HFFc6 (cell line): ENCODE measurements at regions not wholly inside any gene's neighbourhood (a gene's known extent, or its start where the extent isn't known, plus 50 kb on each side); places are given as distances from the start of the nearest gene placed in this dataset.
"Not testable (repeated sequence)": the region's sequence is repeated elsewhere in the genome, so short reads cannot be mapped to it uniquely, and the experiment has no call there.

Experiments
- DNase-seq: peaks from one replicate; pipeline ENCODE4 v3.0.0-alpha.2; 2018
- H3K27ac Mint-ChIP-seq: 2 replicates; pipeline ENCODE4 v1.8.0; 2020; ENCODE audit warnings: mild to moderate bottlenecking, mixed read lengths
- H3K27me3 Mint-ChIP-seq: 2 replicates; pipeline ENCODE4 v1.8.0; 2021; ENCODE audit warnings: mild to moderate bottlenecking, moderate library complexity, mixed read lengths; ENCODE audit not compliant: insufficient read depth
- H3K36me3 Mint-ChIP-seq: 2 replicates; pipeline ENCODE4 v1.8.0; 2021; ENCODE audit warnings: low read depth, mixed read lengths
- H3K4me1 Mint-ChIP-seq: 2 replicates; pipeline ENCODE4 v1.8.0; 2020; ENCODE audit warnings: low read depth, mixed read lengths
- H3K4me3 Mint-ChIP-seq: 2 replicates; pipeline ENCODE4 v1.8.0; 2020; ENCODE audit warnings: mild to moderate bottlenecking, moderate library complexity, mixed read lengths
- H3K9me3 Mint-ChIP-seq: 2 replicates; pipeline ENCODE4 v1.8.0; 2020; ENCODE audit warnings: mild to moderate bottlenecking, mixed read lengths
- CTCF ChIP-seq: fragments of 200-600 bp; sonication (generic); IDR thresholded peaks from 2 replicates; pipeline ENCODE4 v1.5.0; 2021; ENCODE audit warnings: antibody characterized with exemption, mild to moderate bottlenecking

GRCh38 chr15:83335542-83335941 lies 51.1 kb upstream of the BNC1 start:
- not testable (repeated sequence) for H3K4me3 Mint-ChIP-seq, H3K27ac Mint-ChIP-seq, H3K4me1 Mint-ChIP-seq, H3K9me3 Mint-ChIP-seq, H3K27me3 Mint-ChIP-seq, H3K36me3 Mint-ChIP-seq, DNase-seq

GRCh38 chr15:83339396-83339795 lies 54.9 kb upstream of the BNC1 start:
- no peaks in the 10 kb centered on the region for H3K4me1 Mint-ChIP-seq
- H3K27ac Mint-ChIP-seq, result no peak overlapping the region
- TF ChIP-seq CTCF, result no peak
- no peaks in the 10 kb centered on the region for H3K36me3 Mint-ChIP-seq
- no peak overlapping the region for H3K4me3 Mint-ChIP-seq
- DNase-seq, result no peak
- no peaks in the 10 kb centered on the region for H3K9me3 Mint-ChIP-seq
- H3K27me3 Mint-ChIP-seq, result peaks cover 7% of the 10 kb centered on the region

- no peaks in the 10 kb centered on the region for H3K9me3 Mint-ChIP-seq
- peaks cover 9% of the 10 kb centered on the region for H3K27me3 Mint-ChIP-seq
- no peak for TF ChIP-seq CTCF
- no peak for DNase-seq
- no peaks in the 10 kb centered on the region for H3K36me3 Mint-ChIP-seq
- H3K27ac Mint-ChIP-seq, result no peak overlapping the region
- H3K4me3 Mint-ChIP-seq, result no peak overlapping the region
- H3K4me1 Mint-ChIP-seq, result no peaks in the 10 kb centered on the region
Observed at GRCh38 chr15:83340087-83340486, 55.6 kb upstream of the BNC1 start.

- Mint-ChIP-seq H3K27ac (no peak overlapping the region), H3K27me3 (peaks cover 19% of the 10 kb centered on the region), H3K4me1 (no peaks in the 10 kb centered on the region), H3K9me3 (no peaks in the 10 kb centered on the region), H3K4me3 (no peak overlapping the region), H3K36me3 (no peaks in the 10 kb centered on the region)
- DNase-seq, result no peak
- no peak for TF ChIP-seq CTCF
Observed at GRCh38 chr15:83346342-83346741, 61.9 kb upstream of the BNC1 start.

- no peaks in the 10 kb centered on the region for H3K9me3 Mint-ChIP-seq
- H3K4me3 Mint-ChIP-seq, result no peak overlapping the region
- peaks cover 19% of the 10 kb centered on the region for H3K27me3 Mint-ChIP-seq
- DNase-seq, result no peak
- TF ChIP-seq CTCF, result no peak
- H3K36me3 Mint-ChIP-seq, result no peaks in the 10 kb centered on the region
- peaks cover 7% of the 10 kb centered on the region for H3K4me1 Mint-ChIP-seq
- no peak overlapping the region for H3K27ac Mint-ChIP-seq
Observed at GRCh38 chr15:83352119-83352518, 67.7 kb upstream of the BNC1 start.

- H3K27me3 Mint-ChIP-seq, result peaks cover 7% of the 10 kb centered on the region
Observed at GRCh38 chr15:83356501-83357399, 72.3 kb upstream of the BNC1 start.

More at GRCh38 chr15:83356501-83357399, 72.3 kb upstream of the BNC1 start:
- no peak for DNase-seq
- no peak overlapping the region for H3K27ac Mint-ChIP-seq
- H3K4me3 Mint-ChIP-seq, result no peak overlapping the region
- H3K4me1 Mint-ChIP-seq, result peaks cover 7% of the 10 kb centered on the region
- H3K9me3 Mint-ChIP-seq, result no peaks in the 10 kb centered on the region
- no peak for TF ChIP-seq CTCF
- no peaks in the 10 kb centered on the region for H3K36me3 Mint-ChIP-seq
